Keratinocyte (primary cell): ENCODE measurements at regions not wholly inside any gene's neighbourhood (a gene's known extent, or its start where the extent isn't known, plus 50 kb on each side); places are given as distances from the start of the nearest gene placed in this dataset.

Experiments used
- DNase-seq: peaks from one replicate; pipeline ENCODE4 v3.0.0-alpha.2; 2011; ENCODE audit warnings: low read depth, missing footprints, low spot score
- FAIRE-seq: peaks from 2 replicates; lab custom pipeline; 2011; peaks lifted over from hg19 to GRCh38; lab: Jason Lieb, UNC
- H2AFZ ChIP-seq: 2 replicates; pipeline ENCODE4 v1.6.0; 2012; ENCODE audit warnings: low read length, control low read depth, inconsistent platforms; ENCODE audit not compliant: control insufficient read depth
- H3K27ac ChIP-seq: 2 replicates; pipeline ENCODE4 v1.5.1; 2011; ENCODE audit warnings: low read length; ENCODE audit not compliant: control insufficient read depth, insufficient read depth
- H3K27me3 ChIP-seq: 3 replicates; pipeline ENCODE4 v1.6.0; 2011; ENCODE audit warnings: low read length; ENCODE audit not compliant: control insufficient read depth, insufficient read depth; ENCODE audit errors: extremely low read depth
- H3K36me3 ChIP-seq, 2 experiments: 2 replicates in 1 of 2; 3 replicates in 1 of 2; pipeline ENCODE4 v1.5.1; 2011; ENCODE audit warnings: low read length in 2 of 2, mild to moderate bottlenecking in 1 of 2; ENCODE audit not compliant: control insufficient read depth in 2 of 2, insufficient read depth in 2 of 2; ENCODE audit errors: extremely low read depth in 1 of 2
- H3K4me1 ChIP-seq: 3 replicates; pipeline ENCODE4 v1.5.1; 2011; ENCODE audit warnings: low read length; ENCODE audit not compliant: control insufficient read depth, insufficient read depth; ENCODE audit errors: extremely low read depth
- H3K4me2 ChIP-seq: 3 replicates; pipeline ENCODE4 v1.6.0; 2011; ENCODE audit warnings: low read depth, low read length; ENCODE audit not compliant: control insufficient read depth, insufficient read depth; ENCODE audit errors: extremely low read depth
- H3K4me3 ChIP-seq, 3 experiments: fragments of 200-600 bp in 1 of 3; sonication (generic) in 1 of 3; 2 replicates in 2 of 3; 3 replicates in 1 of 3; pipeline ENCODE4 v1.5.1; 2011 to 2016; ENCODE audit warnings: low read length in 3 of 3, mild to moderate bottlenecking in 3 of 3, control low read depth in 2 of 3, inconsistent platforms in 1 of 3, low read depth in 1 of 3, mixed read lengths in 1 of 3, mixed run types in 1 of 3, moderate library complexity in 1 of 3; ENCODE audit not compliant: control insufficient read depth in 2 of 3, insufficient read depth in 2 of 3; ENCODE audit errors: extremely low read depth in 1 of 3
- H3K79me2 ChIP-seq: 2 replicates; pipeline ENCODE4 v1.6.0; 2012; ENCODE audit warnings: low read length; ENCODE audit not compliant: control insufficient read depth, insufficient read depth
- H3K9ac ChIP-seq: 3 replicates; pipeline ENCODE4 v1.6.0; 2011; ENCODE audit warnings: low read length; ENCODE audit not compliant: control insufficient read depth, insufficient read depth; ENCODE audit errors: extremely low read depth
- H3K9me1 ChIP-seq: 3 replicates; pipeline ENCODE4 v1.6.0; 2011; ENCODE audit warnings: low read length; ENCODE audit not compliant: control insufficient read depth, insufficient read depth; ENCODE audit errors: extremely low read depth
- H3K9me3 ChIP-seq: 2 replicates; pipeline ENCODE4 v1.5.1; 2012; ENCODE audit warnings: low read depth, low read length; ENCODE audit not compliant: control insufficient read depth
- H4K20me1 ChIP-seq: 3 replicates; pipeline ENCODE4 v1.6.0; 2011; ENCODE audit warnings: low read length; ENCODE audit not compliant: control insufficient read depth, insufficient read depth; ENCODE audit errors: extremely low read depth
- CTCF ChIP-seq, 3 experiments: IDR thresholded peaks in 1 of 3; conservative IDR thresholded peaks in 1 of 3; optimal IDR thresholded peaks in 1 of 3; 2 replicates in 2 of 3; 3 replicates in 1 of 3; pipeline versions ENCODE3 to v1.5.1; 2011; ENCODE audit warnings: low read length in 3 of 3, mild to moderate bottlenecking in 3 of 3, moderate library complexity in 2 of 3, control low read depth in 1 of 3, inconsistent platforms in 1 of 3; ENCODE audit not compliant: insufficient read depth in 2 of 3; ENCODE audit errors: extremely low read depth in 1 of 3
- dilution Hi-C: fragments of 300-500 bp; cut with MboI; formaldehyde crosslinking; loops from one replicate; pipeline ENCODE4 v1.7.0; 2020; ENCODE audit warnings: low sequenced_read_pairs; ENCODE audit not compliant: extremely low pct_ligation_motif_present

DNA sequence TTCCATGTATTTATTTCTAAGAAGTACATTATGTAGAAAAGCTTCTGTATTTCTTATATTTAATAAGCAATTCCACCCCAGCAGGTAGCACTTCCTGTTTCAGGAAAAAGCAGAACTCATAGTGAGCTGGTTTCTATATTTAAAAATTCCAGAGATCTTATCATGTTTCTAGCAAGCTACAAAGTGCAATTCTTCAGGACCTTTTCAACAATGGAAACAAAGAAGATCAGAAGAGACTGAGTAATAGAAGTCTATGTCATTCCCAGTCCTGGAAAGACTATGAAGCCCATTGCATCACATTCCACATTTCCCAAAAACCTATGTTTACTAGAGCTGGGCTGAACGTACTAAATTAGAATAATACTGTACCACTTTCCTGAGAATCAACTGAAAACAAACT, 302.6 kb upstream of the NRSN1 start:
- Histone ChIP-seq H3K9me3 (no peaks in the 10 kb centered on the region), H3K4me1 (no peaks in the 10 kb centered on the region), H3K27ac (no peak overlapping the region), H3K4me3 (no peak overlapping the region), H4K20me1 (no peaks in the 10 kb centered on the region), H3K79me2 (no peaks in the 10 kb centered on the region), H3K36me3 (no peaks in the 10 kb centered on the region), H2AFZ (no peak overlapping the region), H3K9me1 (no peaks in the 10 kb centered on the region), H3K4me2 (no peak overlapping the region), H3K27me3 (no peaks in the 10 kb centered on the region), H3K9ac (no peak overlapping the region)
- dilution Hi-C loops, result no loop called here
- no peak for TF ChIP-seq CTCF (optimal IDR thresholded peaks at IDR 0.05 in 1 of 3, IDR thresholded peaks at IDR 0.05 in 1 of 3, conservative IDR thresholded peaks at IDR 0.05 in 1 of 3; ENCODE audit: extremely low read depth in 1 of 3, insufficient read depth in 2 of 3, low read length in 3 of 3)
- FAIRE-seq, result no peak
- DNase-seq, result no peak

GRCh38 chr6:23826572-23826971, 299.4 kb upstream of the NRSN1 start:
- H4K20me1 ChIP-seq, result no peaks in the 10 kb centered on the region
- H3K79me2 ChIP-seq, result no peaks in the 10 kb centered on the region
- DNase-seq, result no peak
- H3K4me1 ChIP-seq, result no peaks in the 10 kb centered on the region
- no peaks in the 10 kb centered on the region for H3K9me1 ChIP-seq
- H3K27me3 ChIP-seq, result no peaks in the 10 kb centered on the region
- H3K36me3 ChIP-seq, result no peaks in the 10 kb centered on the region
- TF ChIP-seq CTCF (optimal IDR thresholded peaks at IDR 0.05 in 1 of 3, IDR thresholded peaks at IDR 0.05 in 1 of 3, conservative IDR thresholded peaks at IDR 0.05 in 1 of 3; ENCODE audit: extremely low read depth in 1 of 3, insufficient read depth in 2 of 3, low read length in 3 of 3), result no peak
- dilution Hi-C loops, result no loop called here
- no peak overlapping the region for H3K4me2 ChIP-seq
- FAIRE-seq, result no peak
- H3K9ac ChIP-seq, result no peak overlapping the region
- H3K9me3 ChIP-seq, result no peaks in the 10 kb centered on the region
- H3K4me3 ChIP-seq, result no peak overlapping the region
- no peak overlapping the region for H2AFZ ChIP-seq
- H3K27ac ChIP-seq, result no peak overlapping the region
